ENCODE measurements at regions not wholly inside any gene's neighbourhood (a gene's known extent, or its start where the extent isn't known, plus 50 kb on each side); places are given as distances from the start of the nearest gene placed in this dataset.

- TF ChIP-seq CTCF (IDR thresholded peaks at IDR 0.05; ENCODE audit: unreplicated experiment), result no peak
- CTCF ChIA-PET, result interaction anchor here (0.5 kb wide), 1 partner anchor 524 kb away, joined by 4 read pairs; no protein-coding TSS in a partner anchor
- no TSS peak for BruUV-seq (replicated peaks)
Observed at GRCh38 chr1:87853576-87854351, 525.1 kb downstream of the LMO4 start.

GRCh38 chr1:87863317-87863716, 534.6 kb downstream of the LMO4 start:
- DNase-seq, result no peak
- BruUV-seq (replicated peaks), result no TSS peak
- intact Hi-C loops (cut with micrococcal nuclease; ENCODE audit: unreplicated experiment), result no loop called here
- Mint-ChIP-seq H3K4me3 (ENCODE audit: low read depth, unreplicated experiment) (no peak overlapping the region), H3K27ac (ENCODE audit: unreplicated experiment) (no peak overlapping the region), H3K27me3 (ENCODE audit: unreplicated experiment) (no peaks in the 10 kb centered on the region), H3K4me1 (ENCODE audit: low read depth, unreplicated experiment) (no peaks in the 10 kb centered on the region), H3K36me3 (ENCODE audit: insufficient read depth, unreplicated experiment) (no peaks in the 10 kb centered on the region), H3K9me3 (ENCODE audit: low read depth, unreplicated experiment) (peaks cover 14% of the 10 kb centered on the region)
- CTCF ChIA-PET, result no interaction called here
- no peak for TF ChIP-seq CTCF (IDR thresholded peaks at IDR 0.05; ENCODE audit: unreplicated experiment)

More at GRCh38 chr1:87853576-87854351, 525.1 kb downstream of the LMO4 start:
- DNase-seq, result no peak
- Mint-ChIP-seq H3K27ac (ENCODE audit: unreplicated experiment) (peak overlapping the region; percentile 37), H3K4me1 (ENCODE audit: low read depth, unreplicated experiment) (peaks cover 21% of the 10 kb centered on the region), H3K9me3 (ENCODE audit: low read depth, unreplicated experiment) (no peaks in the 10 kb centered on the region), H3K4me3 (ENCODE audit: low read depth, unreplicated experiment) (no peak overlapping the region), H3K36me3 (ENCODE audit: insufficient read depth, unreplicated experiment) (no peaks in the 10 kb centered on the region), H3K27me3 (ENCODE audit: unreplicated experiment) (no peaks in the 10 kb centered on the region)
- intact Hi-C loops (cut with micrococcal nuclease; ENCODE audit: unreplicated experiment), result no loop called here

- Mint-ChIP-seq H3K4me3 (ENCODE audit: low read depth, unreplicated experiment) (no peak overlapping the region), H3K27ac (ENCODE audit: unreplicated experiment) (no peak overlapping the region), H3K36me3 (ENCODE audit: insufficient read depth, unreplicated experiment) (peaks cover 4% of the 10 kb centered on the region), H3K27me3 (ENCODE audit: unreplicated experiment) (no peaks in the 10 kb centered on the region), H3K4me1 (ENCODE audit: low read depth, unreplicated experiment) (peaks cover 10% of the 10 kb centered on the region), H3K9me3 (ENCODE audit: low read depth, unreplicated experiment) (peaks cover 18% of the 10 kb centered on the region)
- no peak for TF ChIP-seq CTCF (IDR thresholded peaks at IDR 0.05; ENCODE audit: unreplicated experiment)
- intact Hi-C loops (cut with micrococcal nuclease; ENCODE audit: unreplicated experiment), result loop anchor here (5.0 kb wide), 1 partner anchor 67 kb away; no protein-coding TSS in a partner anchor
- CTCF ChIA-PET, result no interaction called here
- BruUV-seq (replicated peaks), result no TSS peak
- no peak for DNase-seq
Observed at GRCh38 chr1:87864676-87865075, 536.0 kb downstream of the LMO4 start.

GRCh38 chr1:87866416-87866815, 537.7 kb downstream of the LMO4 start:
- Mint-ChIP-seq H3K27ac (ENCODE audit: unreplicated experiment) (no peak overlapping the region), H3K4me1 (ENCODE audit: low read depth, unreplicated experiment) (peaks cover 27% of the 10 kb centered on the region), H3K36me3 (ENCODE audit: insufficient read depth, unreplicated experiment) (peaks cover 4% of the 10 kb centered on the region), H3K9me3 (ENCODE audit: low read depth, unreplicated experiment) (peaks cover 21% of the 10 kb centered on the region), H3K27me3 (ENCODE audit: unreplicated experiment) (no peaks in the 10 kb centered on the region), H3K4me3 (ENCODE audit: low read depth, unreplicated experiment) (no peak overlapping the region)
- TF ChIP-seq CTCF (IDR thresholded peaks at IDR 0.05; ENCODE audit: unreplicated experiment), result no peak
- intact Hi-C loops (cut with micrococcal nuclease; ENCODE audit: unreplicated experiment), result loop anchor here (5.0 kb wide), 1 partner anchor 69 kb away; no protein-coding TSS in a partner anchor
- CTCF ChIA-PET, result no interaction called here
- BruUV-seq (replicated peaks), result no TSS peak
- no peak for DNase-seq
